ENCODE measurements at regions not wholly inside any gene's neighbourhood (a gene's known extent, or its start where the extent isn't known, plus 50 kb on each side); places are given as distances from the start of the nearest gene placed in this dataset.
A peak's percentile ranks its signal among the peaks of the same experiment; 100 is the strongest.

DNA sequence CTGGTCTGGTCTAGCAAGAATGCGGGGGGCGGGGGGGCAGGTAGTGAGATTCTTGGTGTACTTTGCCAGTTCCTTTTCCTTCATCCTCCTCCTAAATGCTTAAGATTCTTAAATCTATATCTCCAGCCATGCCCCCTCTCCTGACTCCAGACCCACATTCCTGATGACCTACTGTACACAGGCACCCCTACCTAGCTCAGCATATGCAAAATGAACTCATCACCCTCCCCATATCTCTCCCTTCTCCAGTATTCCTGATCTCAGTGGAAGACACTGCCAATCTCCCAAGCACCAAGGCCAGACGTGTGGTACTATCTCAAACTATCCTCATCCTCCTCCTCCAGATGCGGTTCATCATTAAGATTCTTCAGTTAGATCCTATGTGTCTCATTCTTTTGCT lies 215.8 kb downstream of the SPTSSA start:
- no peak for DNase-seq (ENCODE audit: low read depth)

DNA sequence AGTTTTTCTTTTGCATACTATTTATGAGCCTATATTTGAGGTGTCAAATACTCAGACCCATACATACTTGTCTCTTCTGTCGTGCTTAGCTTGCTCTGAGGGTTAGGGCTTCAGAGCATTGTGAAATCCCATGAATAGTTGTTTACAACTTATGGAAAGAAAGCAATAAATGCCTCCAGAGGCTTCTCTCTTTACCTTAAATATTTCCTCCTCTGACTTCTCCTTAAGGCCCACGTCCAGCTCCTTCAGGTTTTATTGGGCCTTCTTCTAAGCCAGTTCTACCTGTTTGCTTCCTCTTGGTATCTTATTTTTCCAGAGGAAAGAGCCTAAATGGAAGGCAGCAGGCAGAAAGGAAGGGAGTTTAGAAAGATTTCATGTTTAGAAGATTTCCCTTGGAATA lies 218.6 kb downstream of the SPTSSA start:
- no peak for DNase-seq (ENCODE audit: low read depth)

DNA sequence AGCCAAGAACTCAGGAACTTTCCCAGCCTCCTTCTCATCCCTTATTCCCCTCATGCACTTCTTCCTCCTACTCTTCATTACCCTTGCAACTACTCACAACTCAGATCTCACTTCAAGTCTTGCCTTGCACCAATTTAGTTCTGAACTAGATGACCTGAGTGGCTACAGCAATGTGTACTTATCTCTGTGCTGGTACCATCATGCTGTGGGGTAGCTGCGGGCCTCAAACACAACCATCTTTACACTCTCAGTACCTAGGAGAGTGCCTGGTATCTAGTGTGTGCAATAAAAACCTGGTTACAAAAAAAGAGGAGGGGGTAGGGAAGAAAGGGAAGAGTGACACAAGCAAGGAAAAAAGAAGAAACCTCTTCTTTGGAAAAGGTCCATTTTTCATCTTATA lies 219.0 kb downstream of the SPTSSA start:
- no peak for DNase-seq (ENCODE audit: low read depth)

DNA sequence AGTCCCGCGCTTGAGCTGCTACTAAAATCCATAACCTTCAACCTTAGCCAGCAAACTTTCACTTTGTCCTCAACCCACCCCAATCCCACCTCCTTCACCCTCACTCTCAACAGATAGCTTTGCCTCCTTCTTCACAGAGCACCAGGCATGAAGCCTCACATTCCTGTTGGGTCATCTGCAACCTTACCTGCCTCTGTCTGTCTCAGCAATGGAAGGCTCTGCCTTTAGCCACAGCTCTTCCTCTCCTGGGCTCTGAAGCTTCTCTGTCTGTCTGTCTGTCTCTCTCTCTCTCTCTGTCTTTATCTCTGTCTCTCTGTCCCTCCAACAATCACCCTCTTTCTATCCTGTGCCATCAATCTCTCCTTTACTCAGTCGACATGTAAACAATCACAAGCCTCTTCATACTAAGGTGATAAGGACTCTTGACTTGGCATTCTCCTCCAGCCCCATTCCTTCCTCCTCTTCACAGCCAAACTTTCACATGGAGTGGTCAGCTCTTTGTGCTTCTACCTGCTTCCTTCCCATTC lies 220.8 kb downstream of the SPTSSA start:
- no peak for DNase-seq (ENCODE audit: low read depth)

DNA sequence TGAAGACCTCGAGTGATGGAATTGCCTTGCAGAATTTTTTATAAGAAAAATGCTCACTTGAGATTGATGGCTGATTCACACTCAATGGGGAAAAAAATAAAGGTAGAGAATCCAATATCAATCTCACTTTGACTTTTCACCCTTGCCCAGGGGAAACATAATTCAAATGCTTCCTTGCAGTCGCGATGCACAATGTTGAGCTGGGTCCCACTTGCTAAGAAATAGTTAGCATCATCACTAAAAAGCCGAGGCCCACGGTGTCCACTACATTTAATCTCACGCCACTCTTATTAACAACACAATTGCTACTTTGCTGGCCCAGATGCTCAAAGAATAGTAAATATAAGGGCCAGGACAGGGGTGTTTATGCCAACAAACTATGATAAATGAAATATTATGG lies 223.4 kb downstream of the SPTSSA start:
- DNase-seq (ENCODE audit: low read depth): no peak

DNA sequence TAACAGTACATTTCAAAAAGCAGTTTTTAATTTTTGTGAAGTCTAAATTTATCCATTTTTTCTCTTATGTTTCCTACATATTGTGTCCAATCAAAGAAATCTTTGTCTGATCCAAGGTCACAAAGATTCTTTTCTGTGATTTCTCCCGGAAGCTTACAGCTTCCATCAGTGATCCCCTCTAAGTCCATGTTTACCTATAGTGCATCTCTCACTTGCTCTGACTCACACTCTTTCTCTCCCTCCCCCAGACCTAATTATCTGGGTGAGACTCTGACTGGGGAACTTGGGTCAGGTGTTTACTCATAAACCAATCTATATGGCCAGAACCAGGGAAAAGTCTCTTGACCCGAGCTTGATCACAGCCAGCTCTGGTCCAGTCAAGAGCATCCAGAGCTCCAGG lies 224.4 kb downstream of the SPTSSA start:
- DNase-seq (ENCODE audit: low read depth): no peak

DNA sequence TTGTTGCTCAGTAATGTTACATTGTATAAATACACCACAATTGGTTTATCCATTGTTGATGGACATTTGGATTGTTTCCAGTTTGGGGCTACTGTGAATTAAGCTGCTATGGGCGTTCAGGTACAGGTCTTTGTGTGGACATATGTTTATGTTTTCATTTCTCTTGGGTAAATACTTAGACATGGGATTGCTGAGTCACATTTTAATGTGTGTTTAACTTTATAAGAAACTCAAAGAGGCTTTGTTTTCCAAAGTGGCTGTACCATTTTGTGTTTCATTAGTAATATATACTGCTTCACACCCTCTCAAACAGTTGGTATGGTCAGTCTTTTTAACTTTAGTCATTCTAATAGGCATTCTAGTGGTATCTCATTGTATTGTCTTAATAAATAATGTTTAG lies 225.0 kb downstream of the SPTSSA start:
- no peak for DNase-seq (ENCODE audit: low read depth)

DNA sequence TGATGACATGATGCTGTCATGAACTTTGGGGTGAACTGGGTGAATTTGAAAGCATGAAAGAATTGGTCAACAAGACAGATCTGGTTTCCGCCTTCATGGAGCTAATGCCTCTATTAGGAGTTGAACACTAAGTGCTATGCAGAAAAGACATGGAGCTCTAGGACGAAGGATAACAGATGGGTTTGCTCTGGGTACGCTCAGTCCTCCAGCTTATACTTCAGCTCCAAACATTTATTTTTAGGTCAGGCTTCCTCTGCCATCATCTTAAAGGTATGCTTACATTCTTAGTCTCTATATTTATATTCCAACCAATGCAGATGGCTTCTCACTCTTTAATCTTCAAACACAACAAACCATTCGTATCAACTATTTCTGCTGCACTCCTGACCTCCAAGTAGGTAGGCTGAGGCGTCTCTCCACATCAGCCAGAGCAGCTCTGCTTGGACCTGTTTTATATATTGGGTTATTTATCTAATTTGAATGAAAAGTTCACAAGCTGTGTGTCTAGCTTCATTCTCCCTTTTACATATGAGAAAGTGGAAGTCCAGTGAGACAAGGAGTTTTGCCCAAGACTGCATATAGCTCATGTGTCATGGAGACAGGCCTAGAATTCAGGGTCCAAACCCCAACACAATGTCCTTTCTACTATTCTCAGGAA lies 226.3 kb downstream of the SPTSSA start:
- no peak for DNase-seq (ENCODE audit: low read depth)

DNA sequence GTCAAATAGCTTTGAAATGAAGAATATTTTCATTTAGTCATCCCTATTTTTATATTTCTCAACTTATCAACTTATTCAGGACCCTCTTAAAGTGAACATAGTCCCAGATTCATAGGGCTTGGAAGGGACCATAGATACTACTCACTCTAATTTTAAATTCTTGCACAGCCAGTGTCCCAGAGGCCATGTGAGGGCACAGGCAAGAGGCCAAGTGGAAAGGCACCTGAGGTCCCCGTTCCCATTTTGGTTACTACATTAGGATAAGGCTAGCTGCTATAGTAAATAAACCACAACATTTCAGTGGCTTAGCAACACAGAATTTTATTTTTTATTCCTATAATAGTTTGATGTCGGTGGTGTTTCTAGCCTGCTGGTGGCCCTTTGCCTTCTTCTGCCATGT lies 227.8 kb downstream of the SPTSSA start:
- no peak for DNase-seq (ENCODE audit: low read depth)

DNA sequence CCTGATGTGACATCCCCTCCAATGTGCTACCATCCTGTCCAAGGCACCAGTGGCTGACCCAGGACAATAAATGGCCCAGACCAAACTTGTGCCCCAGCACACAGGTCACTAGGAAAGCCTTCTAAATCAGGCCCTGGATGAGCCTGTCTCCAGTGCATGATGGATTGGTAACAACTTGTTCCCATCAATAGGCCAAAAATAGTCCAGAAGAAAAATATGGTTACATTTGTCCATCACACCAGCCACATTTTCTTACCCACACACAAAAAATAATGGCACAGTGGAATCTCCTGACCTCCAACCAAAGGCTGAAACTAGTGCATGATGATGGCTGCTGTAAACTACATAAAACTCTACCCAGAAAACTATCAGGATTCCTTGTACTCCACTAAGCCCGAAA lies 228.4 kb downstream of the SPTSSA start:
- no peak for DNase-seq (ENCODE audit: low read depth)

DNA sequence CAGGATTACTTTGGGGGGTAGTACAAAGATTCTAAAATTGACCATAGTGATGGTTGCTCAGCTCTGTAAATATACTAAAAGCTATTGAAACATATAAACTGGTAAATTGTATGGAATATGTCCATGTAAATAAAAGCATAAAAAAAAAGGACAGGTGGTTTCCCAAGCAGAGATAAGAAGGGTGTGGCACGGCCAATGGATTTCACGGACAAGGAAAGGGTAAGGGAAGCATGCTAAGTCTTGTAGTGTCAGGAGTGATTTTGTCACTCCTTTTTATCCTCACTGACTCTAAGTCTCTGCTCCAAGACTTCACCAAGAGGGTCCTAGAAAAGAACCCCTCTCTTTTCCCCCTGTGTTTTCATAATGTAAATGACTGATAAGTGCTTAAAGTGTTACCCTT lies 229.2 kb downstream of the SPTSSA start:
- DNase-seq (ENCODE audit: low read depth): no peak

DNA sequence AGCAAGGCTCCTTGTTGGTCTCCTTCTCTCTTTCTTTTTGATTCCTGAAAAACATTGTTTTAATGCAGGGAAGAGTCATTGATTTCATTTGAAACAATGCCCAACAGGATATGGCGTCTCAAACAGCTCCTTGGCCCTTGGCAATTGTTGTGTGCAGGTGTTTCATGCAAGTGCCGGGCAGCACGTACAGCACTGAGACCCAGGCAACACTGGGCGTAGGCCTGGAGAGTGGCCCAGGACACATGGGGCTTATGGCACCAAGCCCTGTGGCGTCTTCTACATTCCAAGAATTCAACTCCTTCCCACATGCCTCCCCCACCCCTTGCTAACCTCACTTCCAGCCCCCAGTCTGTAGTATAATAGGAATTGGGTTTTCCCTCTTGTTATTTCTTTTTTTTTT lies 230.4 kb downstream of the SPTSSA start:
- DNase-seq (ENCODE audit: low read depth): peak; percentile 59

DNA sequence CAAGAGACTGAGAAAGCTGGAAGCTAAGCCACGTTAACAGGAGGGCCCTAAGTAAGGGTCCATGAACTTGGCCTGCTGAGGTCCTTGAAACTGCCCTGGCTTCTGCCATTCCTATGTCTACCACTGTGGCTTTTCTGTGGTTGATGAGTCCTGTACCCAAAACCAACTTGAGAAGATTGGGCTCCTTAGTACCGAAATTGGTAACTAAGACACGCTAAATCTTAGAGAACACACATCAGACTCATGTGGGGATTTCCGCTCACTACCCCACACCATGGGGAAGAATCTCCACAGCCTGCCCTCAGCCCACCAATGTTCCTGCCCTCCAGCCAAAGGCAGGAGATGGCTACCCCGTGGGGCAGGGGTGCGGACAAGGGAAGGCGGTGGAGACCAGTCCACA lies 232.9 kb downstream of the SPTSSA start:
- no peak for DNase-seq (ENCODE audit: low read depth)

DNA sequence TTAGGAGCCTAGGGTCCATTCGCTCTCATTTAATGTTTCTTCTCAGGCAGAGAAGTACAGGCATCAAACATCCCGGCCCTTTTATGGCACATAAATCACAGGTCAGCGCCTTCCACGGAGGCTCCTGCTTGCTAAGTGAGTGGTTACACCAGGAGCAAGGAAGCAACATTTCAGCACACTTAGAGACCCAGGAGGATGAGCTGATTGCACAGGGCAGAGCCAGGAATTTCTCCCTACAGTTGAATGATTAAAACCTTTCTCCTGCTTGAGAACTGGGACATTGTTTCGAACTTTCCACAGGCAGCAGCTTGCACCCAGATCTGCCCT lies 233.4 kb downstream of the SPTSSA start:
- DNase-seq (ENCODE audit: low read depth): no peak

DNA sequence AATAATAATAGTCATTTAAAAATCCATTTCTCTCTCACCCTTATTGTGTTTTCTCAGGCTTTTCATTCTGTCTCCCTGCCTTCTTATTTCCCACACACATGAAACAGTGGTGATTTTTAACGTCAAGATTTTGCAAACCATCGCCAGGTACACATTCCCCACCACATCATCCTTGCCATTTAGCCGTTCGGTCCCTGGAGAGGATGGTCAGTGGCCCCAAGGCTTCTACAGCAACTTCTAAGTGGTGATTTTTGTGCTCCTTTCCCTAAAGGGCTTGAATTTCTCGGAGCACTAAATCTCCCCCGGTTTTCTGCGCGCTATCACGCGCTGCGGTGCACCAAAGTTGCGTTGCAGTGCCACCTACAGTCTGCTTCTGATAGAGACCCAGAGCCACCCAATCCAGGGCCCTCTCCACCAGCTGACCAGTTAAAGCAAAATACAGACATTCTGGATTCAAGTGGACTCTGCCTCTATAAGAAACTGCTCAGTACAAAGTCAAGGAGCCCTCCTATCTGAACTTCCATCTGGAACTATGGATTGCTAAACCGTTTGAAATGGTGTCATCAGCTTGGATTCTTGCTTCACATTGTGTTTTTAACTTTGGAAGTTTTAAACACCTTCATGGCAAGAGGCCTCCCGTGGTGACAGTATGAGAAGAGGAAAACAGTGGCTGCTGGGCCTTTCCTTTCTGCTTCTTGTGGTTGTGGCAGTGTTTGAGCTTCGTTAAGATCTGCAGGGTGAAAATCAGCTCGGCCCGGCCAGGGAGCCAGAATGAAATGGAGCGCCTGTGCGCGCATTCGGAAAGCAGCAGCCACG lies 234.0 kb downstream of the SPTSSA start:
- DNase-seq (ENCODE audit: low read depth): peak; percentile 48

DNA sequence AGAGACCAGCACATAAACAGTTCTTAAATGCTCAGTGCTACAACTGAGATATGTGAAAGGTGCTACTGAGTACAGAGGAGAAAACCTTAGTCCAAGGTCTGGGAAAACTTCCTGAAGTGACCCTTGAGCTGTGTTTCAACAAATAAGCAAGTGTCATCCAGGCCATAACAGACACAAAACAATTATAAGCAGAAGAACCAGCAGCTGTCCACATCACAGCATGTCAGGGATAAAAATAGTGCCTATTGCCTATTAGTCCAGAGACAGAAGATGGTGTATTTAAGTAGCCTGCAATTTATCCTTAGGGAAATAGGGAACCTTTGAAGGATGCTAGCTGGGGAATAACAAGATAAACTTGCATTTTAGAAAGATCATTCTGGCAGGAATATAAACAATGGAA lies 237.8 kb downstream of the SPTSSA start:
- no peak for DNase-seq (ENCODE audit: low read depth)

DNA sequence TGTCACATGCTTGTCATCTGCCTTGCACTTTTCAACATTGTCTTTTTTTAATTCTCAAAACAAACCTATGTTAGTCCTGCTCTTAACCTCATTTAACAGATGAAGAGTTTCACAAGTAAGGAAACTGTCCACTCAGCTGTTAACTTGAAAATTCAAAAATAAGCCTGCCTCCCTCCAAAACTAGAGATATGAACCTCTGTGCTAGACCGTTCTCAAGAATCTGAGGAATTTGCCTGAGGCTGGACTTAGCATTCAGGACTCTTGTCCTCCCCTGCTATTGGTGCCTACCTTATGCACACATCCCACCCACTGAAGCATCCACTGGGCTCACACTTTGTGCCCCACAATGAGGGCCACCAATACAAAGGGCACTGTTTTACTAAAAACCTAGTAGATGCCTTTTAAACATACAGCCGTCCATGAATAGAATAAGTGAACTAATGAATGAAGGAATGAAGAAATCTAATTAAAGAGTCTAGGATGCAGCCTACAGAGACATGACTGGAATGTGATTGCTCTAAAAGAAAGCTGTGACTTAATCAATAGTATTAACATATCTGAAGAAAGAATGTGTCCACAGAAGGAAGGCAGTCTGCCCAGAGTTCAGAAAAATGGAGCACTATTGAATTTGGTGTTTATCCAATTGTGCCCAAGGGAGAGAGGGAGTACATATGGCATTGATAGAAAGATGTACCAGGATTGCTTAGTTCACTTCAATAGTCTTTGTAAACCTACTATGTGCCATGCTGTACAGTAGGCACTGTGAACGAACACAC lies 238.5 kb downstream of the SPTSSA start:
- no peak for DNase-seq (ENCODE audit: low read depth)

DNA sequence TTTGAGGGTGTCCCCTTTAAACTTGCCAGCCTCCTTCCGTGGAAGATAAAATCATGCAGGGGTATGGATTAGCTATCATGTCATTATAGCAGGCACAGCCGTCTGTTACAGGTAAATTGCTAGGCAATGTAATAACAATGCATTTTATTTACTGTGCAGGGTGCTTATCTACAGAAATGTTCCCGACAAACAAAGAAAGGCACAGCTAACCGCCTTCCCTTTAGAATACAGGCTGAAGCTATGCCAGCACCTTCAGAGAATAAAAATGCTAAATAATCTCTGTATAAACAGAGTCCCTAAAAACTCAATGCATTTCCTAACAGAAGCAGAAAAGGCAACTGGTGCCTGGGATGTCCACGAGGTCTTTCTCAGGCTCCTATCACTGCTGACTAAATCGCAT lies 239.2 kb downstream of the SPTSSA start:
- DNase-seq (ENCODE audit: low read depth): no peak

DNA sequence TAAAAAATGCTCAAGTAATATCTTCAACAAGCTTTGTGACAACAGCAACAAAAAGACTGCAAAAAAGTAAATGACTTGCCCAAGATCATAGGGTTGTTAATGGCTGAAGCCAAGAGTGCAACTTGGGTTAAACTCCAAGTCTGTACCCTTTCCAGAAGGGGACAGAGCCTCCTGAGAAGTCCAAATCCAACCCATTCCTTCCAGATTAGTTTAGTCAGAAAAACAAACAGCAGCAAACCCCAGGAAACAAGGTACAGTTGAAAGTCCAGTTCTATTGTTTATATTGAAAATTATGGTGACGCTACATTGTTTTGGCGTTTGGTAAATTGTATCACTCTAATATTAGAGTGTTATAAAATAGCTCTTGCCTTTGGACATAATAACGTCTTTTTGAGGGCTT lies 239.9 kb downstream of the SPTSSA start:
- DNase-seq (ENCODE audit: low read depth): no peak

DNA sequence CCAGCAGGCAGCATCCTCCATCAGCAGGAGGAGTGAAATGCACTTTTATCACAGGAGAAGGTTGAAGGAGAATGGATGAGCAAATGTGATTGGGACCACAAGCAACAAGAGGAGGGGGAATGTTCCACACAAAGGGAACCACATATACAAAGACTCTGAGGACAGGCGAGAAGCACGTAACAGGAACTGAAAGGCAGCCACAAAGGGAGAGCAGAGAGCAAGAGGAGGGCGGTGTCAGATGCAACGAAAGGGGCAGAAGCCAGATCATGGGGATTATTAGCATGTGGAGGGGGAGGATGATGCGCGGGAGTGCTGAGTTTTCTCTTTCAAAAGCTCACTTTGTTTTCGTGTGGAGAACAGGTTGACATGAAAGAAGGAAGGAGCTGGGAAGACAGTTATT lies 241.1 kb downstream of the SPTSSA start:
- no peak for DNase-seq (ENCODE audit: low read depth)

DNA sequence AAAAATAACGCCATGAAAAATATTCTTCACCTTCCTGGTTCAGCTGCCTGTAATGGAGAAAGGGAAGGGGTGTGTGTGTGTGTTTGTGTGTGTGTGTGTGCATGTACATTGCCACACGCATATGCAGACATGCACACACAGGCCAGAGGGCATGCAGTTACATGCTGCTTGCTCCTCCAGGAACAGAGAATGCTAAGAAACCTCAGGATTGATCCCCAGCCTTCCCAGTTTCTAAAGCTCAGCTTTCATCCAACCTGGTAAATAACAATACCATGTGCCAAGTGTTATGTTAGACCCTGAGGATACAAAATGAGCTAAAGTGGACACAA lies 241.7 kb downstream of the SPTSSA start:
- no peak for DNase-seq (ENCODE audit: low read depth)

DNA sequence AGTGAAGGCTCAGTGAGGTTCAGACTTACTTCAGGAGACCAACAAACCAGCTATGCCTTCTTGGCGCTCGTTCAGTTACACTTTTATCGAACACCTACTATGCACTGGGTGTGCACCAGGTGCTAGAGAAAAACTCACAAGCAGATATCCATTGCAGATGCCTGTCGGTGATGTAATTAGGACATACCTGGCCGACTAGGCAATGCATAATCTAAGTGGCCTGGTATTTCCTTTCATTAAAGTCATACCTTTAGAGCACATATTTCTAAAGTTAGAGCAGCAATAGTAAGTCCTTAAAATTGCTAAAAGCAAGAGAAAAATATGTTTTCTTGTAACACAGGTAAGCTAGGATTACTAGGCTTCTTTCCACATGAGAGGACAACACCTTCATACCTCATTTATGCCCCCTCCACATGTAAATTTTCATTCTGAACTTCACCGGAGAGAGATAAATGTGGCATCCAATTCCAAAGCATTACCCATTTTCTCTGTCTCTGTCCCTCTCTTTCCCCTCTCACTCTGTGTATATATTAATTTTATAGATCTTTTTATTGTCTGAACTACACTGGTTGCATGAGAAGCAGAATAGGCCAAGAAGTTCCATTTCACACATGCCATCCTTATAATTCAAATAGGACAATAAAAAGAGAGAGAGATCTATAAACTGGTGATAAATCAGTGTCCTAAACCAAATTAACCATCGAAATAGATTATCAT lies 242.2 kb downstream of the SPTSSA start:
- no peak for DNase-seq (ENCODE audit: low read depth)
